ENCODE measurements at regions not wholly inside any gene's neighbourhood (a gene's known extent, or its start where the extent isn't known, plus 50 kb on each side); places are given as distances from the start of the nearest gene placed in this dataset.
A peak's percentile ranks its signal among the peaks of the same experiment; 100 is the strongest.

GRCh38 chr10:35268791-35269257, 67.5 kb upstream of the CCNY start:
- TF ChIP-seq CHD2 (IDR thresholded peaks at IDR 0.05; ENCODE audit: low read length, partially characterized antibody) (no peak), NRF1 (IDR thresholded peaks at IDR 0.05; ENCODE audit: low read depth, low read length) (no peak), EZH2phosphoT487 (IDR thresholded peaks at IDR 0.05; ENCODE audit: borderline replicate concordance, low read depth) (no peak), SIN3A (IDR thresholded peaks at IDR 0.05; ENCODE audit: borderline replicate concordance, low read depth, low read length) (no peak), GABPA (IDR thresholded peaks at IDR 0.05; ENCODE audit: low read depth) (no peak), EP300 (IDR thresholded peaks at IDR 0.05; ENCODE audit: borderline replicate concordance in 1 of 2, low read depth in 1 of 2, low read length in 1 of 2) (0 out of 4 replicates have a peak, but pooled peaks of 1 of the 2 experiments have one; percentile 15), REST (IDR thresholded peaks at IDR 0.05; ENCODE audit: low read depth, low read length) (no peak), PBX3 (IDR thresholded peaks at IDR 0.05) (peak; percentile 36; the same call in 1 of the 2 replicates), RAD21 (IDR thresholded peaks at IDR 0.05; ENCODE audit: low read length) (no peak)
- TF ChIP-seq, protein P1, sequence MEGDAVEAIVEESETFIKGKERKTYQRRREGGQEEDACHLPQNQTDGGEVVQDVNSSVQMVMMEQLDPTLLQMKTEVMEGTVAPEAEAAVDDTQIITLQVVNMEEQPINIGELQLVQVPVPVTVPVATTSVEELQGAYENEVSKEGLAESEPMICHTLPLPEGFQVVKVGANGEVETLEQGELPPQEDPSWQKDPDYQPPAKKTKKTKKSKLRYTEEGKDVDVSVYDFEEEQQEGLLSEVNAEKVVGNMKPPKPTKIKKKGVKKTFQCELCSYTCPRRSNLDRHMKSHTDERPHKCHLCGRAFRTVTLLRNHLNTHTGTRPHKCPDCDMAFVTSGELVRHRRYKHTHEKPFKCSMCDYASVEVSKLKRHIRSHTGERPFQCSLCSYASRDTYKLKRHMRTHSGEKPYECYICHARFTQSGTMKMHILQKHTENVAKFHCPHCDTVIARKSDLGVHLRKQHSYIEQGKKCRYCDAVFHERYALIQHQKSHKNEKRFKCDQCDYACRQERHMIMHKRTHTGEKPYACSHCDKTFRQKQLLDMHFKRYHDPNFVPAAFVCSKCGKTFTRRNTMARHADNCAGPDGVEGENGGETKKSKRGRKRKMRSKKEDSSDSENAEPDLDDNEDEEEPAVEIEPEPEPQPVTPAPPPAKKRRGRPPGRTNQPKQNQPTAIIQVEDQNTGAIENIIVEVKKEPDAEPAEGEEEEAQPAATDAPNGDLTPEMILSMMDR (IDR thresholded peaks at IDR 0.05) = no peak
- TF ChIP-seq, protein P2, sequence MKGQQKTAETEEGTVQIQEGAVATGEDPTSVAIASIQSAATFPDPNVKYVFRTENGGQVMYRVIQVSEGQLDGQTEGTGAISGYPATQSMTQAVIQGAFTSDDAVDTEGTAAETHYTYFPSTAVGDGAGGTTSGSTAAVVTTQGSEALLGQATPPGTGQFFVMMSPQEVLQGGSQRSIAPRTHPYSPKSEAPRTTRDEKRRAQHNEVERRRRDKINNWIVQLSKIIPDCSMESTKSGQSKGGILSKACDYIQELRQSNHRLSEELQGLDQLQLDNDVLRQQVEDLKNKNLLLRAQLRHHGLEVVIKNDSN (IDR thresholded peaks at IDR 0.05; ENCODE audit: borderline replicate concordance, low read depth) = no peak

Measured in SK-N-SH (cell line).